Astrocyte (in vitro differentiated cells and primary cell): ENCODE measurements at regions not wholly inside any gene's neighbourhood (a gene's known extent, or its start where the extent isn't known, plus 50 kb on each side); places are given as distances from the start of the nearest gene placed in this dataset.

Source experiments
- DNase-seq: peaks from one replicate; pipeline ENCODE4 v3.0.0-alpha.2; 2010; ENCODE audit warnings: low read depth
- FAIRE-seq: peaks from 2 replicates; lab custom pipeline; 2011; peaks lifted over from hg19 to GRCh38; lab: Jason Lieb, UNC
- H2AFZ ChIP-seq: 2 replicates; pipeline ENCODE4 v1.6.0; 2012; ENCODE audit warnings: low read depth, low read length, inconsistent platforms
- H3K27ac ChIP-seq: 2 replicates; pipeline ENCODE4 v1.5.1; 2011; ENCODE audit warnings: low read depth, low read length, inconsistent platforms
- H3K27me3 ChIP-seq: 2 replicates; pipeline ENCODE4 v1.6.0; 2011; ENCODE audit warnings: low read length, inconsistent platforms; ENCODE audit not compliant: insufficient read depth
- H3K36me3 ChIP-seq: 2 replicates; pipeline ENCODE4 v1.5.1; 2011; ENCODE audit warnings: low read length, inconsistent platforms; ENCODE audit not compliant: insufficient read depth
- H3K4me1 ChIP-seq: 2 replicates; pipeline ENCODE4 v1.5.1; 2011; ENCODE audit warnings: low read length, inconsistent platforms; ENCODE audit not compliant: insufficient read depth
- H3K4me2 ChIP-seq: 2 replicates; pipeline ENCODE4 v1.6.0; 2012; ENCODE audit warnings: low read length, inconsistent platforms
- H3K4me3 ChIP-seq: 2 replicates; pipeline ENCODE4 v1.5.1; 2011; ENCODE audit warnings: low read depth, mild to moderate bottlenecking, low read length, inconsistent platforms; ENCODE audit not compliant: insufficient read depth
- H3K79me2 ChIP-seq: 2 replicates; pipeline ENCODE4 v1.6.0; 2012; ENCODE audit warnings: mild to moderate bottlenecking, low read length, inconsistent platforms; ENCODE audit not compliant: insufficient read depth
- H3K9ac ChIP-seq: 2 replicates; pipeline ENCODE4 v1.6.0; 2012; ENCODE audit warnings: mild to moderate bottlenecking, low read length, inconsistent platforms
- H3K9me3 ChIP-seq: 2 replicates; pipeline ENCODE4 v1.5.1; 2012; ENCODE audit warnings: low read depth, mild to moderate bottlenecking, low read length, inconsistent platforms; ENCODE audit not compliant: insufficient read depth
- H4K20me1 ChIP-seq: 2 replicates; pipeline ENCODE4 v1.6.0; 2012; ENCODE audit warnings: low read length, inconsistent platforms; ENCODE audit not compliant: insufficient read depth
- H3K27ac Mint-ChIP-seq: one replicate; pipeline ENCODE4 v1.8.0; 2021; ENCODE audit warnings: mild to moderate bottlenecking, mixed read lengths; ENCODE audit not compliant: unreplicated experiment
- H3K27me3 Mint-ChIP-seq: one replicate; pipeline ENCODE4 v1.8.0; 2021; ENCODE audit warnings: low read depth, mixed read lengths; ENCODE audit not compliant: unreplicated experiment
- H3K36me3 Mint-ChIP-seq: one replicate; pipeline ENCODE4 v1.8.0; 2021; ENCODE audit warnings: low read depth, mixed read lengths; ENCODE audit not compliant: unreplicated experiment
- H3K4me1 Mint-ChIP-seq: one replicate; pipeline ENCODE4 v1.8.0; 2021; ENCODE audit warnings: low read depth, mixed read lengths; ENCODE audit not compliant: unreplicated experiment
- H3K4me3 Mint-ChIP-seq: one replicate; pipeline ENCODE4 v1.8.0; 2021; ENCODE audit warnings: mild to moderate bottlenecking, moderate library complexity, mixed read lengths; ENCODE audit not compliant: unreplicated experiment
- H3K9me3 Mint-ChIP-seq: one replicate; pipeline ENCODE4 v1.8.0; 2021; ENCODE audit warnings: mild to moderate bottlenecking, mixed read lengths; ENCODE audit not compliant: unreplicated experiment
- CTCF ChIP-seq: IDR thresholded peaks from 2 replicates; pipeline ENCODE4 v1.5.1; 2011; ENCODE audit warnings: low read depth, mild to moderate bottlenecking, inconsistent platforms, low read length, moderate library complexity; ENCODE audit not compliant: insufficient read depth
- EZH2 ChIP-seq: IDR thresholded peaks from 2 replicates; pipeline ENCODE4 v1.6.1; 2012; ENCODE audit warnings: mild to moderate bottlenecking, low read length, inconsistent platforms; ENCODE audit not compliant: insufficient read depth

- Histone ChIP-seq H3K4me1 (no peaks in the 10 kb centered on the region), H2AFZ (no peak overlapping the region), H3K27ac (no peak overlapping the region), H3K4me2 (no peak overlapping the region), H3K36me3 (no peaks in the 10 kb centered on the region), H3K27me3 (no peaks in the 10 kb centered on the region), H4K20me1 (no peaks in the 10 kb centered on the region), H3K4me3 (no peak overlapping the region), H3K9me3 (no peaks in the 10 kb centered on the region), H3K9ac (no peak overlapping the region), H3K79me2 (no peaks in the 10 kb centered on the region)
- FAIRE-seq (no peak), DNase-seq (no peak)
- no peak for TF ChIP-seq EZH2
- no peak for TF ChIP-seq CTCF
- Mint-ChIP-seq H3K27me3 (no peaks in the 10 kb centered on the region), H3K4me1 (no peaks in the 10 kb centered on the region), H3K9me3 (peaks cover 2% of the 10 kb centered on the region), H3K27ac (no peak overlapping the region), H3K4me3 (no peak overlapping the region), H3K36me3 (no peaks in the 10 kb centered on the region)
These were observed 480.7 kb upstream of the DPPA4 start for GRCh38 chr3:109818081-109818480.

DNA sequence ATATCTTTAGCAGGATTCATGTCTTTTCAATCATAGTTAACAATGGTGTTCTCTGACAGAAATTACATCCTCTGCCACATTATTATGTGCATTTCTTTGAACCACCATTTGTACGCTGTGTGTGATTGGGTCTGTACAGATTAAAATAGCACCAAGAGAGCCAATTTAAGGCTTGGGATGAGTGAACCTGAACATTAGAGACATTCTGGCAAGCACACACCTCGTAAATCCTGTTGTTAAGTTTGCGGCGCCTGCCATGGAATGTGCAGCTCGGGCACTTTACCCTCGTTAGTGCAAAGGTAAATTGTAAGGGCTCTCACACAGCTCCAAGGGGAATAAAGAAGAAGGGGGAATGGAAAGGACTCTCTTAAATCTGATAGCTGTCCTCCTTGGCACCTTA, 482.4 kb upstream of the DPPA4 start:
- Histone ChIP-seq H2AFZ (no peak overlapping the region), H3K36me3 (no peaks in the 10 kb centered on the region), H3K79me2 (no peaks in the 10 kb centered on the region), H3K4me1 (no peaks in the 10 kb centered on the region), H4K20me1 (no peaks in the 10 kb centered on the region), H3K27me3 (no peaks in the 10 kb centered on the region), H3K4me2 (no peak overlapping the region), H3K9me3 (no peaks in the 10 kb centered on the region), H3K4me3 (no peak overlapping the region), H3K27ac (no peak overlapping the region), H3K9ac (no peak overlapping the region)
- no peak for FAIRE-seq
- H3K4me1 Mint-ChIP-seq = no peaks in the 10 kb centered on the region
- TF ChIP-seq EZH2 (no peak), CTCF (no peak)
- H3K9me3 Mint-ChIP-seq = peaks cover 2% of the 10 kb centered on the region
- DNase-seq = no peak
- H3K27me3 Mint-ChIP-seq = no peaks in the 10 kb centered on the region
- no peak overlapping the region for H3K27ac Mint-ChIP-seq
- no peak overlapping the region for H3K4me3 Mint-ChIP-seq
- no peaks in the 10 kb centered on the region for H3K36me3 Mint-ChIP-seq

DNA sequence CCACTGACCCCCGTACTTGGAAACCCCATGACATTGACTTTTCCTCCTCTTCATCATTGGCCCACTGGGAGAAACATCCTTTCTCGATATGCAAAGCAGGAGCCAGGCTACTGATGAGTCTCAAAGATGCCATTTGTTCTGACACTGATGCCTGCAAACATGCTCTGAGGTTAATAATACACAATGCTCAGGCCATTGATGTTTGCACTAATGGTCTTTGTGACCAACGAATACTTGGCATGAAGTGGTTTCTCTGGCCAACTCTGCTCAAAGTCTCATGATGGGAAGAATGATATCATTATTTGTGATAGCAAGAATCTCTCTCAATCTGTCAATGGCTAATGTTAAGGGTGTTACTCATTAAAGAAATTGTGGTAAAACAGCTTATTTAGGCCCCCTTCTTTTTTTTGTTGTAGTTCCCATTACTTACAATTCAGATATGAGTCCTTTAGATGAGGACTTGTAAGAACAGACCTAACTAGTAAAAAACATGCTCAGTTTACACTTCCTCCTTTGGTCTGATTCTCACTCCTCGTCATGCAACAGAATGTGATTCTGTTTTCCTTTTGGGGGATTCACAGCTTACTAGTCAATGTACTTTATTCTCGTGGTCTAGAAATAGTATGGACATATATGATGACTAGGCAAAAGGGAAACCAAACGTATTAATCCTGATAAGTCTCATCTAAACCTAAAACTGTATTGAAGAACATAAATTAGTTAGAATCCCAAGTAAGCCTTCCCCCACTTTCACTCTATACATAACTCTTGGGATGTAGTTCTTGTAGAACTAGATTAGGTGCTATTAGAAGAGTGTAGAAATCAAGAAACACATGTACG, 488.8 kb upstream of the DPPA4 start:
- no peak overlapping the region for H3K4me3 ChIP-seq
- Mint-ChIP-seq H3K36me3 (no peaks in the 10 kb centered on the region), H3K9me3 (no peaks in the 10 kb centered on the region), H3K27ac (no peak overlapping the region), H3K4me1 (no peaks in the 10 kb centered on the region), H3K4me3 (no peak overlapping the region), H3K27me3 (no peaks in the 10 kb centered on the region)
- DNase-seq = no peak
- no peaks in the 10 kb centered on the region for H3K4me1 ChIP-seq
- no peaks in the 10 kb centered on the region for H3K9me3 ChIP-seq
- no peak overlapping the region for H3K27ac ChIP-seq
- no peaks in the 10 kb centered on the region for H3K27me3 ChIP-seq
- no peak overlapping the region for H2AFZ ChIP-seq
- no peaks in the 10 kb centered on the region for H4K20me1 ChIP-seq
- no peak overlapping the region for H3K4me2 ChIP-seq
- H3K79me2 ChIP-seq = no peaks in the 10 kb centered on the region
- TF ChIP-seq CTCF (no peak), EZH2 (no peak)
- FAIRE-seq = no peak
- no peak overlapping the region for H3K9ac ChIP-seq
- no peaks in the 10 kb centered on the region for H3K36me3 ChIP-seq
